ENCODE measurements at regions not wholly inside any gene's neighbourhood (a gene's known extent, or its start where the extent isn't known, plus 50 kb on each side); places are given as distances from the start of the nearest gene placed in this dataset.

- Mint-ChIP-seq H3K4me3 (no peak overlapping the region), H3K27me3 (peaks cover 0 to 23% (median 1%) of the 10 kb centered on the region in 5 donors), H3K4me1 (no peaks in the 10 kb centered on the region), H3K27ac (no peak overlapping the region), H3K9me3 (no peaks in the 10 kb centered on the region), H3K36me3 (no peaks in the 10 kb centered on the region)
- POLR2A ChIA-PET, result no interaction called here
- ATAC-seq, result no peak
- DNase-seq, result no peak
These were observed 138.5 kb upstream of the PHACTR1 start for GRCh38 chr6:12578097-12578496.

- POLR2A ChIA-PET, result no interaction called here
These were observed 137.8 kb upstream of the PHACTR1 start for GRCh38 chr6:12578751-12579150.

DNA sequence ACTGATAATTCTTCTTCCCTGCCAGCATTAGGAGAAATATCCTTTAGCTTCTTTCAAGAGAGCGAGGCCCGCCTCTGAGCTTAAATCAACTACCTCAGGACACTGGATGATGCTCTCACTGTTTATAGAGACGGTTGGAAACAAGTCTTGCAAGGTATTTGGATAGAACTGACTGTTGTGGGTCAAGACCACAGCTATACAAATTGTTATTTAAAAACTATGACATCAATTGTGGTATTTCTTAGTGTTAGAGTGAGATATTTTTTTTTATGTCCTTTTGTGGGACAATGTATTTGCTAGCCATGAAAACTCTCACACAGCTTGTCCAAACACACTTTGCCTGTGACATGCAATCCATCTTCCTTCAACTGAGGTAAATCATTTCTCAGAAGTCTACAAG, 136.3 kb upstream of the PHACTR1 start:
- POLR2A ChIA-PET, result no interaction called here
- Mint-ChIP-seq H3K27ac (no peak overlapping the region), H3K9me3 (no peaks in the 10 kb centered on the region), H3K27me3 (peaks cover 0 to 15% (median 2%) of the 10 kb centered on the region in 5 donors), H3K36me3 (no peaks in the 10 kb centered on the region), H3K4me3 (no peak overlapping the region), H3K4me1 (no peaks in the 10 kb centered on the region)
- DNase-seq (no peak), ATAC-seq (no peak)

More at GRCh38 chr6:12578751-12579150, 137.8 kb upstream of the PHACTR1 start:
- Mint-ChIP-seq H3K36me3 (no peaks in the 10 kb centered on the region), H3K27me3 (peaks cover 0 to 23% (median 1%) of the 10 kb centered on the region in 5 donors), H3K27ac (no peak overlapping the region), H3K4me3 (no peak overlapping the region), H3K9me3 (no peaks in the 10 kb centered on the region), H3K4me1 (no peaks in the 10 kb centered on the region)
- ATAC-seq (no peak), DNase-seq (no peak)

DNA sequence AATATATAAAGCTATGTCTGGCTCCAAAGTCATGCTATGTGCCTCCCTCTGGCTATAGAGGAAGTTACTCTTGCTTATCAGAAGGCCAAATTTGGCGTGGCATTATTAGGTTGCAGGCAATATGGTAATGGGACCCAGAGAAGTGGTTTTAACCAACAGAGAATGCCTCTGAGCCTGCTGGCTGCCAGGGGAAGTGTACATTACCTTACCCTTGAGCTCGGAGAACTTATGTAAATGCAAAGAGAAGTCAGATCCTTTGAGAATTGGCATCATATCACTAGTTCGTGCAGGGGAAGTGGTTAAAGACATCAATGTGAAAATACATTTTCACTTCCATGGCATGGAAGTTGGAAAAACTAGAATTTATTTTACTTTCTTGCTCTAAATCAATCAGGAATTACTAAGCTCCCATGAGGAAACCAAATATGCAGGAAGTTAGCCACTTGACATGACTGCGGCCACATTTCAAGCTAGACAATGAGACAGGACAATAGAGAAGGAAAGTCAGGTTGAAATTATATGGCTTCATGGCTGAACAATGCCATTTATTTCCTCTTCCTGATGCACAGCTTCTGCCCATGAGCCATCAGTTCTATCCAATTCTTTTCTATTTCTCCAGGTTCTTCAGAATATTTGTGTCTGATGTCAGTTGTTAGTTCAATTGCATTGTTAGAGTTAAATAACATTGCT, 134.0 kb upstream of the PHACTR1 start:
- H3K9me3 Mint-ChIP-seq, result no peaks in the 10 kb centered on the region
- POLR2A ChIA-PET, result no interaction called here
- peaks cover 2 to 19% (median 6%) of the 10 kb centered on the region in 5 donors for H3K27me3 Mint-ChIP-seq

DNA sequence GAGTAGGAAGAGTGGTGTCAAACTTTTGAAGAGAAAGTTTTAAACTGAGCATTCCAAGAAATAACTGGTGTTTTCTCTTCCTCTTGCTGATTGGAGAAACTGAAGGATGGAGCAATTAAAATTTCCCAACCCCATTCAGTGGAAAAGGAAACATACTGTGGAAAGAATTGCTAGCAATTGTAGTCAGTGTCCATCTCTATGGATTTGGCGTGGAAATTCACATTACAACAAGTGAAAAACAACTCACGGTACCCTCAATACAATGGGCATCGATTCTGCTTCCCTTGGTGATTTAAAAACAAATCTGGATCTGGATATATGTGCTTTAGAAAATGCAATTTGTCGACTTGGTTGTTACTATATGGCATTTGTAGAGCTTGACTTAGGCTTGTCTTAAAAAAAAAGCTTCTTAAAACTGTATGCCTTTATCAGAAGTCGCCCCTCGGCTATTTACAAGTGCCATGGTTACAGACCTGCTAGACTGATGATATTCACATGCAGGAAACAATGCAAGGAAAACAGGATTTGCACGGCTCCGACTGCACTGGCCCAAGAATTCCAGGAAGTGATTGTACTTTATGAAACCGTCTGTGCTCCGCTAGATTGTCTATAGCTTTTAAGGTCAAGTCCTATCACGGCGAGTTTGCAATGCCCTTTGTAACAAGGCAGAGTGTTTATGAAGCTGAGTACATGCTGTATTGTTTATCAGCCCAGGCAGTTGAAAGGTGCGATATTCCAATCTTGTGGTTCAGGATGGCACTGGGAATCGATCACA, 131.7 kb upstream of the PHACTR1 start:
- Mint-ChIP-seq H3K9me3 (no peaks in the 10 kb centered on the region), H3K36me3 (no peaks in the 10 kb centered on the region), H3K27ac (no peak overlapping the region), H3K4me1 (peaks cover 0 to 1% (median 0%) of the 10 kb centered on the region in 4 donors), H3K27me3 (peaks cover 5 to 19% (median 7%) of the 10 kb centered on the region in 5 donors), H3K4me3 (no peak overlapping the region)
- POLR2A ChIA-PET, result no interaction called here
- DNase-seq, result no peak
- ATAC-seq, result no peak

More for the DNA sequence above, 134.0 kb upstream of the PHACTR1 start:
- no peaks in the 10 kb centered on the region for H3K36me3 Mint-ChIP-seq
- no peak overlapping the region for H3K4me3 Mint-ChIP-seq
- DNase-seq (no peak), ATAC-seq (no peak)
- H3K27ac Mint-ChIP-seq, result no peak overlapping the region
- peaks cover 0 to 1% (median 0%) of the 10 kb centered on the region in 4 donors for H3K4me1 Mint-ChIP-seq

DNA sequence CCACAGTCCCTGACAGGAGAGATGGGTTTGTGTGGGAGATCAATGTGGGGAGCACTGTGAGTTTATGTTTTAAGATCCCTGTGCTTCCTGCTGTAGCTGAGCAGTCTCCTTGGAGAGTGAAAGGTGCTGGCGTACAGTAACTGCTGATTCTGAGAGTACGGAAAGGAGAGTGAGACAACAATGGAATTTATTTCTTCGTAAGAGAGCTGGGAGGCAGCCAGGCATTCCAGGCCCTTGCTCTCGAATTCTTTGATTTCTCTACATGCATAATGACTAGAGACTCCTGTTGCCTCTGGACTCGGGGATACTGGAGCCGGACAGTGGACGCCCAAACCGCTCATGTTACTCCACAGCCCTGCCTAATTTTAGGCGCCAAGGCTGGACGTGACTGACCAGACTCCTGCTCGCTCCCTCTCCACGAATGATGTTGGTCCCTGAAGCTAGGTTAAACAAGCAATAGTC, 131.0 kb upstream of the PHACTR1 start:
- Mint-ChIP-seq H3K27me3 (peaks cover 5 to 19% (median 7%) of the 10 kb centered on the region in 5 donors), H3K27ac (no peak overlapping the region), H3K9me3 (no peaks in the 10 kb centered on the region), H3K4me1 (peaks cover 0 to 1% (median 0%) of the 10 kb centered on the region in 4 donors), H3K4me3 (no peak overlapping the region), H3K36me3 (no peaks in the 10 kb centered on the region)
- POLR2A ChIA-PET, result no interaction called here
- no peak for ATAC-seq
- no peak for DNase-seq

DNA sequence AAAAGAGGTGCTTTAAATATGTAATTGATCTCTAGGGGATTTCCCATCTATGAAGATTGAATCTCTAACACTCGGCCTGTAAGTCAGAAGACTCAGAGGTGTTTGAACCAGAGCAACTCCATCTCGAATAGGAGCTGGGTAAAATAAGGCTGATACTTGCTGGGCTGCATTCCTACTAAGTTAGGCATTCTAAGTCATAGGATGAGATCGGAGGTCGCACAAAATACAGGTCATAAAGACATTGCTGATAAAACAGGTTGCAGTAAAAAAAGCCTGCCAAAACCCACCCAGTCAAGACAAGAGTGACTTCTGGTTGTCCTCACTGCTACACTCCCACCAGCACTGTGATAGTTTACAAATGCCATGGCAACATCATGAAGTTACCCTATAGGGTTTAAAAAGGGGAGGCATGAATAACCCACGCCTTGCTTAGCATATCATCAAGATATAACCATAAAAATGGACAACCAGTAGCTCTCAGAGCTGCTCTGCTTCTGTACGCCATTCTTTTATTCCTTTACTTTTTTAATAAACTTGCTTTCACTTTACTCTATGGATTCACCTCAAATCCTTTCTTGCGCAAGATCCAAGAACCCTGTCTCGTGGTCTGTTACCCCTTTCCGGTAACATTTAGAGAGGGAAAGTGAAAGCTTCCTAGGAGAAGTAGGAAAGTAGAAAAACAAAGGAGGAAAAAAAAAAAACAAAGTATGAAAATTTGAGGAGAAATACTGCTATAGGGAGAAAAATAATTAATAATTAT, 129.7 kb upstream of the PHACTR1 start:
- H3K27me3 Mint-ChIP-seq, result peaks cover 5 to 18% (median 7%) of the 10 kb centered on the region in 5 donors
- no peaks in the 10 kb centered on the region for H3K9me3 Mint-ChIP-seq
- POLR2A ChIA-PET, result no interaction called here
- peaks cover 0 to 1% (median 0%) of the 10 kb centered on the region in 4 donors for H3K4me1 Mint-ChIP-seq
- no peak overlapping the region for H3K27ac Mint-ChIP-seq
- no peak for DNase-seq
- no peak for ATAC-seq
- H3K36me3 Mint-ChIP-seq, result no peaks in the 10 kb centered on the region
- H3K4me3 Mint-ChIP-seq, result no peak overlapping the region

GRCh38 chr6:12590901-12591300, 125.7 kb upstream of the PHACTR1 start:
- POLR2A ChIA-PET, result no interaction called here
- Mint-ChIP-seq H3K27me3 (peaks cover 8 to 12% (median 9%) of the 10 kb centered on the region in 5 donors), H3K27ac (no peak overlapping the region), H3K4me3 (no peak overlapping the region), H3K9me3 (no peaks in the 10 kb centered on the region), H3K4me1 (peaks cover 0 to 13% (median under 1%) of the 10 kb centered on the region in 4 donors), H3K36me3 (no peaks in the 10 kb centered on the region)
- DNase-seq (no peak), ATAC-seq (no peak)

- peaks cover 0 to 10% (median 4%) of the 10 kb centered on the region in 5 donors for H3K27me3 Mint-ChIP-seq
- no peak overlapping the region for H3K4me3 Mint-ChIP-seq
- ATAC-seq, result no peak
- POLR2A ChIA-PET, result interaction anchor here (0.7 kb wide), 1 partner anchor 57 kb away, joined by 4 read pairs; no protein-coding TSS in a partner anchor
- H3K36me3 Mint-ChIP-seq, result no peaks in the 10 kb centered on the region
- DNase-seq, result no peak
- no peak overlapping the region for H3K27ac Mint-ChIP-seq
- no peaks in the 10 kb centered on the region for H3K9me3 Mint-ChIP-seq
- peaks cover 0 to 13% (median 0%) of the 10 kb centered on the region in 4 donors for H3K4me1 Mint-ChIP-seq
These were observed 123.9 kb upstream of the PHACTR1 start for GRCh38 chr6:12592634-12593033.

GRCh38 chr6:12593771-12594529, 122.6 kb upstream of the PHACTR1 start:
- DNase-seq, result no peak
- no peak for ATAC-seq
- H3K36me3 Mint-ChIP-seq, result no peaks in the 10 kb centered on the region
- POLR2A ChIA-PET, result no interaction called here
- peaks cover 0 to 8% (median 4%) of the 10 kb centered on the region in 5 donors for H3K27me3 Mint-ChIP-seq
- H3K9me3 Mint-ChIP-seq, result no peaks in the 10 kb centered on the region
- no peak overlapping the region for H3K27ac Mint-ChIP-seq
- H3K4me3 Mint-ChIP-seq, result no peak overlapping the region
- H3K4me1 Mint-ChIP-seq, result peaks cover 0 to 13% (median 0%) of the 10 kb centered on the region in 4 donors

GRCh38 chr6:12594530-12594893, 122.1 kb upstream of the PHACTR1 start:
- no peak overlapping the region for H3K27ac Mint-ChIP-seq
- no peaks in the 10 kb centered on the region for H3K9me3 Mint-ChIP-seq
- no peak overlapping the region for H3K4me3 Mint-ChIP-seq
- ATAC-seq, result no peak
- H3K36me3 Mint-ChIP-seq, result no peaks in the 10 kb centered on the region
- POLR2A ChIA-PET, result no interaction called here
- peaks cover 0 to 13% (median 0%) of the 10 kb centered on the region in 4 donors for H3K4me1 Mint-ChIP-seq
- H3K27me3 Mint-ChIP-seq, result peaks cover 0 to 7% (median 4%) of the 10 kb centered on the region in 5 donors
- DNase-seq, result no peak

GRCh38 chr6:12595161-12595811, 121.3 kb upstream of the PHACTR1 start:
- Mint-ChIP-seq H3K36me3 (no peaks in the 10 kb centered on the region), H3K4me3 (no peak overlapping the region), H3K27me3 (peaks cover 5 to 9% (median 6%) of the 10 kb centered on the region in 5 donors), H3K4me1 (peaks cover 0 to 13% (median 0%) of the 10 kb centered on the region in 4 donors), H3K27ac (no peak overlapping the region), H3K9me3 (no peaks in the 10 kb centered on the region)
- POLR2A ChIA-PET, result no interaction called here
- DNase-seq (no peak), ATAC-seq (no peak)
